Gastrocnemius medialis (tissue), 4 donors: ENCODE measurements at regions not wholly inside any gene's neighbourhood (a gene's known extent, or its start where the extent isn't known, plus 50 kb on each side); places are given as distances from the start of the nearest gene placed in this dataset.

Source experiments
- ATAC-seq, 2 donors: fragments of 150-250 bp; one replicate each; pipeline ENCODE4 v1.9.1; 2016
- DNase-seq, 2 donors: peaks; one replicate each; pipeline ENCODE4 v3.0.0-alpha.2; 2019
- H3K27ac ChIP-seq, 4 donors: fragments of 200-600 bp; sonication (generic); 1 replicate in 1 of 4; 2 replicates in 3 of 4; pipeline ENCODE4 v1.5.1; 2016 to 2018; ENCODE audit warnings: mild to moderate bottlenecking in 2 of 4, moderate library complexity in 1 of 4
- H3K27me3 ChIP-seq, 3 donors: fragments of 200-600 bp; sonication (generic) in 2 of 3; 1 replicate in 1 of 3; 2 replicates in 2 of 3; pipeline versions ENCODE4 v1.5.1 to v1.6.0; 2016 to 2019; ENCODE audit warnings: mild to moderate bottlenecking in 1 of 3, moderate library complexity in 1 of 3
- H3K36me3 ChIP-seq, 2 donors: fragments of 200-600 bp; sonication (generic) in 1 of 2; one replicate each; pipeline ENCODE4 v1.5.1; 2017 to 2018
- H3K4me1 ChIP-seq, 2 donors: fragments of 200-600 bp; sonication (generic) in 1 of 2; one replicate each; pipeline ENCODE4 v1.5.1; 2016 to 2017; ENCODE audit warnings: mild to moderate bottlenecking in 2 of 2
- H3K4me3 ChIP-seq, 4 donors: fragments of 200-600 bp; sonication (generic) in 3 of 4; 1 replicate in 1 of 4; 2 replicates in 3 of 4; pipeline ENCODE4 v1.5.1; 2016 to 2019; ENCODE audit warnings: mild to moderate bottlenecking in 2 of 4
- H3K9me3 ChIP-seq, 3 donors: fragments of 200-600 bp; sonication (generic) in 2 of 3; 1 replicate in 1 of 3; 2 replicates in 2 of 3; pipeline ENCODE4 v1.5.1; 2016 to 2019
- CTCF ChIP-seq, 5 experiments: fragments of 450-650 bp in 3 of 5; fragments of 200-600 bp in 2 of 5; sonication (generic) in 2 of 5; IDR thresholded peaks in 4 of 5; conservative IDR thresholded peaks in 1 of 5; 1 replicate in 4 of 5; 2 replicates in 1 of 5; pipeline ENCODE4 v1.5.1; 2016 to 2019; ENCODE audit warnings: antibody characterized with exemption in 5 of 5, mild to moderate bottlenecking in 3 of 5, moderate library complexity in 3 of 5
- POLR2A ChIP-seq, 2 donors: fragments of 450-650 bp; IDR thresholded peaks; one replicate each; pipeline ENCODE4 v1.6.1; 2017; ENCODE audit warnings: antibody characterized with exemption in 2 of 2, mild to moderate bottlenecking in 2 of 2, moderate library complexity in 2 of 2
- in situ Hi-C, 4 donors: fragments of 200-750 bp; cut with MboI; loops; one replicate each; pipeline versions ENCODE4 v1.15.0 to v1.8.0; 2017; ENCODE audit warnings: low sequenced_read_pairs in 4 of 4
- intact Hi-C: fragments of 100-400 bp; cut with DNase I; formaldehyde crosslinking; loops from one replicate; pipeline ENCODE4 v1.15.1; 2023; ENCODE audit warnings: low total_unique reads

DNA sequence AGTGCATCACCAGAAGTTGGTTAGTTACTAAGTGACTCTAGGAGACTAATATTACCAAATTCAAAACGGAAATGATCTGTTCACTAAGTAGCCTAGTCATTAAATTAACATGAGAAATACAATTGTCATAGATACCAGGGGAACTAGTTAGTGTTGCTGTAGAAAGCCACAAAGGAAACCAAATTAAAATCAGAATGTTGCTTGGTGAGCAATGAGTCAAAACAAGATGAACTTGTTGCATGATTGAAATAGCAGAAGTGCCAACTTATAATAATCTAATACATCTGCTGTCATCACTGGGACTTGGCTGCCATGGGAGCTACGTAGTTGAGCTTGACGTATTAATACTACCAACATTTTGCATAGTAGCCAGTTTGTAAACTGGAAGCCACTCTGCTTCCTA is 458.1 kb downstream of the DIPK2A start:
- H3K36me3 ChIP-seq: no peaks in the 10 kb centered on the region
- H3K27me3 ChIP-seq: no peaks in the 10 kb centered on the region
- H3K4me1 ChIP-seq: no peaks in the 10 kb centered on the region
- TF ChIP-seq CTCF (IDR thresholded peaks at IDR 0.05 in 4 of 5, conservative IDR thresholded peaks at IDR 0.05 in 1 of 5): no peak
- TF ChIP-seq POLR2A (IDR thresholded peaks at IDR 0.05): no peak
- in situ Hi-C loops (no loop called here), intact Hi-C loops (no loop called here)
- H3K27ac ChIP-seq: no peak overlapping the region
- ATAC-seq (no peak), DNase-seq (no peak)
- no peak overlapping the region for H3K4me3 ChIP-seq
- H3K9me3 ChIP-seq: no peaks in the 10 kb centered on the region

- intact Hi-C loops (no loop called here), in situ Hi-C loops (no loop called here)
- ATAC-seq: no peak
Measured at GRCh38 chr3:144431134-144431533, 459.5 kb downstream of the DIPK2A start.

GRCh38 chr3:144433006-144433405 is 461.4 kb downstream of the DIPK2A start:
- in situ Hi-C loops (no loop called here), intact Hi-C loops (no loop called here)
- ATAC-seq (no peak), DNase-seq (no peak)
- TF ChIP-seq CTCF (IDR thresholded peaks at IDR 0.05 in 4 of 5, conservative IDR thresholded peaks at IDR 0.05 in 1 of 5): no peak
- no peak for TF ChIP-seq POLR2A (IDR thresholded peaks at IDR 0.05)
- Histone ChIP-seq H3K36me3 (no peaks in the 10 kb centered on the region), H3K9me3 (no peaks in the 10 kb centered on the region), H3K4me1 (no peaks in the 10 kb centered on the region), H3K27ac (no peak overlapping the region), H3K27me3 (no peaks in the 10 kb centered on the region), H3K4me3 (no peak overlapping the region)

More at GRCh38 chr3:144431134-144431533, 459.5 kb downstream of the DIPK2A start:
- Histone ChIP-seq H3K4me3 (no peak overlapping the region), H3K27ac (no peak overlapping the region), H3K36me3 (no peaks in the 10 kb centered on the region), H3K4me1 (no peaks in the 10 kb centered on the region), H3K27me3 (no peaks in the 10 kb centered on the region), H3K9me3 (no peaks in the 10 kb centered on the region)
- DNase-seq: no peak
- no peak for TF ChIP-seq CTCF (IDR thresholded peaks at IDR 0.05 in 4 of 5, conservative IDR thresholded peaks at IDR 0.05 in 1 of 5)
- TF ChIP-seq POLR2A (IDR thresholded peaks at IDR 0.05): no peak

- no peaks in the 10 kb centered on the region for H3K9me3 ChIP-seq
- in situ Hi-C loops (no loop called here), intact Hi-C loops (no loop called here)
- ATAC-seq (no peak), DNase-seq (no peak)
- no peaks in the 10 kb centered on the region for H3K36me3 ChIP-seq
- no peaks in the 10 kb centered on the region for H3K4me1 ChIP-seq
- H3K4me3 ChIP-seq: no peak overlapping the region
- H3K27me3 ChIP-seq: no peaks in the 10 kb centered on the region
- TF ChIP-seq CTCF (IDR thresholded peaks at IDR 0.05 in 4 of 5, conservative IDR thresholded peaks at IDR 0.05 in 1 of 5) (no peak), POLR2A (IDR thresholded peaks at IDR 0.05) (no peak)
- no peak overlapping the region for H3K27ac ChIP-seq
Measured at GRCh38 chr3:144437989-144438388, 466.4 kb downstream of the DIPK2A start.

- TF ChIP-seq CTCF (IDR thresholded peaks at IDR 0.05 in 4 of 5, conservative IDR thresholded peaks at IDR 0.05 in 1 of 5): no peak
- no peak for TF ChIP-seq POLR2A (IDR thresholded peaks at IDR 0.05)
- no peaks in the 10 kb centered on the region for H3K9me3 ChIP-seq
- H3K4me1 ChIP-seq: no peaks in the 10 kb centered on the region
- no peaks in the 10 kb centered on the region for H3K27me3 ChIP-seq
- in situ Hi-C loops (no loop called here), intact Hi-C loops (no loop called here)
- H3K36me3 ChIP-seq: no peaks in the 10 kb centered on the region
- no peak for ATAC-seq
- DNase-seq: no peak
- no peak overlapping the region for H3K4me3 ChIP-seq
- no peak overlapping the region for H3K27ac ChIP-seq
Measured at GRCh38 chr3:144444061-144444460, 472.4 kb downstream of the DIPK2A start.
